HG03064 (cell line): ENCODE measurements at regions not wholly inside any gene's neighbourhood (a gene's known extent, or its start where the extent isn't known, plus 50 kb on each side); places are given as distances from the start of the nearest gene placed in this dataset.
"Not testable (repeated sequence)": the region's sequence is repeated elsewhere in the genome, so short reads cannot be mapped to it uniquely, and the experiment has no call there.

Source experiments
- ATAC-seq: cut with Tn5 transposase; IDR thresholded peaks from one replicate; pipeline ENCODE4 v1.9.1; 2021; ENCODE audit warnings: low read depth; ENCODE audit not compliant: unreplicated experiment

- no peak for ATAC-seq
Observed at GRCh38 chr12:74185360-74185759, 352.3 kb upstream of the ATXN7L3B start.

GRCh38 chr12:74193191-74193590, 344.4 kb upstream of the ATXN7L3B start:
- ATAC-seq: no peak

- no peak for ATAC-seq
Observed at GRCh38 chr12:74204236-74204635, 333.4 kb upstream of the ATXN7L3B start.

- no peak for ATAC-seq
Observed at GRCh38 chr12:74227846-74228545, 309.6 kb upstream of the ATXN7L3B start.

- ATAC-seq: no peak
Observed at GRCh38 chr12:74229671-74230070, 308.0 kb upstream of the ATXN7L3B start.

GRCh38 chr12:74235342-74235741, 302.3 kb upstream of the ATXN7L3B start:
- no peak for ATAC-seq

GRCh38 chr12:74241341-74241740, 296.3 kb upstream of the ATXN7L3B start:
- no peak for ATAC-seq

- ATAC-seq: no peak
Observed at GRCh38 chr12:74242088-74242487, 295.5 kb upstream of the ATXN7L3B start.

- no peak for ATAC-seq
Observed at GRCh38 chr12:74245458-74245857, 292.2 kb upstream of the ATXN7L3B start.

- ATAC-seq: no peak
Observed at GRCh38 chr12:74250891-74251290, 286.7 kb upstream of the ATXN7L3B start.

GRCh38 chr12:74253826-74254225, 283.8 kb upstream of the ATXN7L3B start:
- ATAC-seq: not testable (repeated sequence)

GRCh38 chr12:74254784-74255183, 282.9 kb upstream of the ATXN7L3B start:
- no peak for ATAC-seq

- ATAC-seq: no peak
Observed at GRCh38 chr12:74259199-74259598, 278.4 kb upstream of the ATXN7L3B start.

GRCh38 chr12:74264692-74265091, 272.9 kb upstream of the ATXN7L3B start:
- no peak for ATAC-seq

GRCh38 chr12:74269355-74269754, 268.3 kb upstream of the ATXN7L3B start:
- ATAC-seq: not testable (repeated sequence)

GRCh38 chr12:74280156-74280655, 257.4 kb upstream of the ATXN7L3B start:
- no peak for ATAC-seq

- ATAC-seq: not testable (repeated sequence)
Observed at GRCh38 chr12:74281401-74282180, 256.0 kb upstream of the ATXN7L3B start.

GRCh38 chr12:74283646-74284045, 254.0 kb upstream of the ATXN7L3B start:
- no peak for ATAC-seq

- ATAC-seq: no peak
Observed at GRCh38 chr12:74285773-74286172, 251.9 kb upstream of the ATXN7L3B start.

- no peak for ATAC-seq
Observed at GRCh38 chr12:74286254-74286653, 251.4 kb upstream of the ATXN7L3B start.

GRCh38 chr12:74292351-74293194, 245.1 kb upstream of the ATXN7L3B start:
- ATAC-seq: no peak
